ENCODE measurements at regions not wholly inside any gene's neighbourhood (a gene's known extent, or its start where the extent isn't known, plus 50 kb on each side); places are given as distances from the start of the nearest gene placed in this dataset.

DNA sequence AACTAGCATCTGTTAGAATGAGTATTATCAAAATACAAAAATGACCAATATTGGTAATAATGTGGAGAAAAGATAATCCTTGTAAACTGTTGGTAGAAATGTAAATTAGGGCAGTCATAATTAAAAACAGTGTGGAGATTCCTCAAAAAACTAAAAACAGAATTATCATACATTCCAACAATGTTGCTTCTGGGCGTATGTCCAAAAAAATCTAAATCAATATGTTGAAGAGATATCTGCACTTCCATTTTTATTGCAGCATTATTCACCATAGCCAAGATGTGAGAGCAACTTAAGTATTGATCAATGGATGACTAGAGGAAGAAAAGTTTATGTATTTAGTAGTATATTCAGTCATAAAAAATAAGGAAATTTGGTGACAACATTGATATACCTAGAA, 59.8 kb upstream of the OR9G4 start:
- ATAC-seq (no peak), DNase-seq (no peak)
- intact Hi-C loops (cut with micrococcal nuclease): no loop called here

DNA sequence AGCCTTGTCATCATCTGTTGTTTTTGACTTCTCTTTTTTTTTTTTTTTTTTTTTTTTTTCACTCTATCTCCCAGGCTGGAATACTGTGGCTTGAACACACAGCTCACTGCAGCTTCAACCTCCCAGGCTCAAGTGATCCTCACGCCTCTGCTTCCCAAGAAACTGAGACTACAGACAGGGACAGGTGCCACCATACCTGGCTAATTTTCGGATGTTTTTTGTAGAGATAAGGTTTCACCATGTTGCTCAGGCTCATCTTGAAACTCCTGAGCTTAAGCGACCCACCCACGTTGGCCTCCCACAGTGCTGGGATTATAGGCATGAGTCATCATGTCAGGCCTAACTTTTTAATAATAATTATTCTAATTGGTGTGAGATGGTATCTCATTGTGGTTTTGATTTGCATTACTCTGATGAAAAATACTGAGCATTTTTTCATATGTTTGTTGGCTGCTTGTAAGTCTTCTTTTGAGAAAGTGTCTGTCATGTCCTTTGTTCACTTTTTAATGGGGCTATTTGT, 51.3 kb upstream of the OR9G4 start:
- intact Hi-C loops (cut with micrococcal nuclease): no loop called here
- ATAC-seq (no peak), DNase-seq (no peak)
